NB4 (cell line): ENCODE measurements at regions not wholly inside any gene's neighbourhood (a gene's known extent, or its start where the extent isn't known, plus 50 kb on each side); places are given as distances from the start of the nearest gene placed in this dataset.

Source experiments
- DNase-seq: peaks from one replicate; pipeline ENCODE4 v3.0.0; 2010; ENCODE audit warnings: low read depth
- H3K4me3 ChIP-seq: one replicate; pipeline ENCODE4 v1.5.1; 2011; ENCODE audit warnings: mild to moderate bottlenecking, low read depth, low read length, moderate library complexity
- MAX ChIP-seq: IDR thresholded peaks from 2 replicates; pipeline ENCODE4 v1.6.1; 2011; ENCODE audit warnings: low read depth, low read length
- MYC ChIP-seq: IDR thresholded peaks from 2 replicates; pipeline ENCODE4 v1.6.1; 2011; ENCODE audit warnings: low read depth, low read length
- POLR2A ChIP-seq: IDR thresholded peaks from 2 replicates; pipeline ENCODE4 v1.6.1; 2011; ENCODE audit warnings: mild to moderate bottlenecking; ENCODE audit not compliant: insufficient read length; ENCODE audit errors: extremely low read depth
- TF ChIP-seq, protein P1 (sequence below): IDR thresholded peaks from one replicate; pipeline ENCODE4 v1.5.1; 2012; ENCODE audit warnings: low read depth, low read length

DNA sequence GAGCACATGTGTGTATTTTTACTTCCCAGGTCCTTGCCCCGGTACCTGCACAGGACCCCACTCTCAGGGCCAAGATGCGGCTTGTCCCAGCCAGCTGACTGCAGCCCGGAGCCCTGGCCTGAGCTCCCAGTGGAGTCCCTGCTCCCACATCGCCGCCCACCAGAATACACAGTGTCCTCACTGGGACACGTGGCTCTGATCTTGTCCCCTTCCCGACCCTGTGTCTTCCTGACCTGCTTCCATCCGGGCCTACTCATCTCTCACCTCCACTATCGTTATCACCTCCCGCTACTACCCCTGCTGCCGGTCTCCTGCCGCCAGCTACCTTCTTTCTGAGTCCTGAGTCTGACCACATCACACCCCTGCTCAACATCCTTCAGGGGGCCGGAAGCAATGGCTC, 146.3 kb upstream of the CHST15 start:
- H3K4me3 ChIP-seq, result no peak overlapping the region
- no peak for TF ChIP-seq POLR2A
- DNase-seq, result no peak

DNA sequence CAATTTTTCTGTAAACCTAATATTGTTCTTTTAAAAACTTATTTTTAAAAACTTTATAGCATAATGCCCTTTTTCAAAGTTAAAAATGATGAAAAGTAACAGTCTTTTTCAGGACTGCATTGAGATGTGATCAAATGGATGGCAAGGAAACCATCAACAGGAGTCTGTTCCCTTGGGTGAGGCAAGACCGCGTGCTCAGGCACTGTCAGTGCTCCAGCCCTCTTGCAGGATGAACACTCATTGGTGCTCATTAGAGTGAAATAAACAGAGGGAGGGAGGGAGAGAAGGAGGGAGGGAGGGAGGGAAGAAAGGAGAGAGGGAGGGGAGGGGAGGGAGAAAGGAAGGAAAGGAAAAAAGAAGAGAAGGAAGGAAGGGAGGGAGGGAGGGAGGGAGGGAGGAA, 145.7 kb upstream of the CHST15 start:
- no peak for DNase-seq
- H3K4me3 ChIP-seq, result no peak overlapping the region
- TF ChIP-seq POLR2A (no peak), MYC (no peak), MAX (no peak)
- TF ChIP-seq, protein P1, sequence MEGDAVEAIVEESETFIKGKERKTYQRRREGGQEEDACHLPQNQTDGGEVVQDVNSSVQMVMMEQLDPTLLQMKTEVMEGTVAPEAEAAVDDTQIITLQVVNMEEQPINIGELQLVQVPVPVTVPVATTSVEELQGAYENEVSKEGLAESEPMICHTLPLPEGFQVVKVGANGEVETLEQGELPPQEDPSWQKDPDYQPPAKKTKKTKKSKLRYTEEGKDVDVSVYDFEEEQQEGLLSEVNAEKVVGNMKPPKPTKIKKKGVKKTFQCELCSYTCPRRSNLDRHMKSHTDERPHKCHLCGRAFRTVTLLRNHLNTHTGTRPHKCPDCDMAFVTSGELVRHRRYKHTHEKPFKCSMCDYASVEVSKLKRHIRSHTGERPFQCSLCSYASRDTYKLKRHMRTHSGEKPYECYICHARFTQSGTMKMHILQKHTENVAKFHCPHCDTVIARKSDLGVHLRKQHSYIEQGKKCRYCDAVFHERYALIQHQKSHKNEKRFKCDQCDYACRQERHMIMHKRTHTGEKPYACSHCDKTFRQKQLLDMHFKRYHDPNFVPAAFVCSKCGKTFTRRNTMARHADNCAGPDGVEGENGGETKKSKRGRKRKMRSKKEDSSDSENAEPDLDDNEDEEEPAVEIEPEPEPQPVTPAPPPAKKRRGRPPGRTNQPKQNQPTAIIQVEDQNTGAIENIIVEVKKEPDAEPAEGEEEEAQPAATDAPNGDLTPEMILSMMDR, result no peak

- TF ChIP-seq, protein P1, result no peak
- TF ChIP-seq POLR2A, result no peak
- TF ChIP-seq MYC, result no peak
- TF ChIP-seq MAX, result no peak
- H3K4me3 ChIP-seq, result no peak overlapping the region
- DNase-seq, result no peak
Measured at GRCh38 chr10:124238367-124238766, 145.0 kb upstream of the CHST15 start.

DNA sequence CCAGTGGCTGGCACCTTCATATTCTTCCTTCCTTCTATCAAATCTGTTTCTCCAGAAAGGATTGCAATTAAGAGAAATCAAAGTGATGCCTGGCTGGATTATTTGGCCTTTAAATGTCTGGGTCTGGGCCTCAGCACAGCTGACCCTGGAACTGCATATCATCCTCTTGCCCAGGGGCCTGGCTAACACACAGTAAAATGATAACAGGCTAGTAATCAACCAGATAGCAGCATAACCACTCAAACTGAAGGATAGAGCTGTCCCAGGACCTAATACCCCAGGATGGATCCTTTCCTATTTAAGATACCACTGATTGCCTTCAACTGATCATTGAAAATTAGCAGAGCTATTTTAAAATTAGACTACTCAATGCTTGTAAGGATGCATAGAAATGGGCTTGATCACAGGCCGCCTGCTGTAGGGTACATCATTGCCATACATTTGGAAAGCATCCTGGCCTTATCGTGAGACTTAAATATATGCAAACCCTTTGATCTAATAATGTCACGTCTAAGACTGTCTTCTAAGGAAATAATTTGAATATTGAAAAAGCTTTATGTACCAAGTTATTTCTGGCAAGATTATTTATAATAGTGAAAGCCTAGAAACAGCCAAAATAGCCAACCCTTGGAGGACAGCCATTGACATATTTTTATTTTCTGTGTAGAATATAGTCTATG, 144.0 kb upstream of the CHST15 start:
- DNase-seq, result no peak
- H3K4me3 ChIP-seq, result no peak overlapping the region
- TF ChIP-seq MAX (no peak), MYC (no peak), POLR2A (no peak)
- TF ChIP-seq, protein P1, result no peak

GRCh38 chr10:124236816-124237215, 143.4 kb upstream of the CHST15 start:
- no peak overlapping the region for H3K4me3 ChIP-seq
- no peak for DNase-seq
- no peak for TF ChIP-seq POLR2A
- TF ChIP-seq, protein P1, result no peak
- TF ChIP-seq MYC, result no peak
- no peak for TF ChIP-seq MAX

GRCh38 chr10:124236136-124236535, 142.7 kb upstream of the CHST15 start:
- no peak overlapping the region for H3K4me3 ChIP-seq
- DNase-seq, result no peak
- TF ChIP-seq MYC (no peak), MAX (no peak), POLR2A (no peak)
- TF ChIP-seq, protein P1, result no peak
